CD8-positive, alpha-beta memory T cell (primary cell): ENCODE measurements at regions not wholly inside any gene's neighbourhood (a gene's known extent, or its start where the extent isn't known, plus 50 kb on each side); places are given as distances from the start of the nearest gene placed in this dataset.

Experiments used
- CTCF ChIA-PET: fragments of 350-600 bp; sonication (Branson Sonifier 250); formaldehyde crosslinking; loops from one replicate; lab custom pipeline; 2021; ENCODE audit warnings: antibody characterized with exemption; lab: Charles Lee
- POLR2A ChIA-PET: fragments of 350-600 bp; sonication (Branson Sonifier 250); formaldehyde crosslinking; loops from one replicate; lab custom pipeline; 2021; ENCODE audit warnings: antibody characterized with exemption; lab: Charles Lee
- DNase-seq, 5 donors: peaks; one replicate each; pipeline versions ENCODE4 v3.0.0 to v3.0.0-alpha.2; 2020 to 2022; ENCODE audit warnings: mixed read lengths in 1 of 5
- H3K27ac ChIP-seq: one replicate; pipeline ENCODE4 v1.7.0; 2013; ENCODE audit warnings: low read depth, mild to moderate bottlenecking, low read length, moderate library complexity
- H3K27me3 ChIP-seq: 2 replicates; pipeline ENCODE4 v1.7.0; 2013; ENCODE audit warnings: low read length, mild to moderate bottlenecking; ENCODE audit not compliant: insufficient read depth, poor library complexity, severe bottlenecking
- H3K36me3 ChIP-seq: 2 replicates; pipeline ENCODE4 v1.7.0; 2013; ENCODE audit warnings: mild to moderate bottlenecking, low read length, moderate library complexity; ENCODE audit not compliant: insufficient read depth
- H3K4me1 ChIP-seq: 2 replicates; pipeline ENCODE4 v1.7.0; 2013; ENCODE audit warnings: mild to moderate bottlenecking, low read length, moderate library complexity; ENCODE audit not compliant: insufficient read depth
- H3K4me3 ChIP-seq: 2 replicates; pipeline ENCODE4 v1.7.0; 2013; ENCODE audit warnings: mild to moderate bottlenecking, low read length
- H3K9me3 ChIP-seq: 2 replicates; pipeline ENCODE4 v1.7.0; 2013; ENCODE audit warnings: mild to moderate bottlenecking, low read length
- H3K27ac Mint-ChIP-seq, 8 donors: one replicate each; pipeline ENCODE4 v1.8.0; 2020 to 2021; ENCODE audit warnings: mixed read lengths in 8 of 8, mild to moderate bottlenecking in 6 of 8, inconsistent platforms in 3 of 8, moderate library complexity in 3 of 8
- H3K27me3 Mint-ChIP-seq, 2 donors: one replicate each; pipeline ENCODE4 v1.8.0; 2020 to 2021; ENCODE audit warnings: mixed read lengths in 2 of 2, mild to moderate bottlenecking in 1 of 2, moderate library complexity in 1 of 2
- H3K36me3 Mint-ChIP-seq, 3 donors: one replicate each; pipeline ENCODE4 v1.8.0; 2020 to 2021; ENCODE audit warnings: mixed read lengths in 3 of 3, inconsistent platforms in 1 of 3, mild to moderate bottlenecking in 1 of 3
- H3K4me1 Mint-ChIP-seq, 3 donors: one replicate each; pipeline ENCODE4 v1.8.0; 2020 to 2021; ENCODE audit warnings: mixed read lengths in 3 of 3, inconsistent platforms in 1 of 3, mild to moderate bottlenecking in 1 of 3
- H3K4me3 Mint-ChIP-seq, 7 donors: one replicate each; pipeline ENCODE4 v1.8.0; 2020 to 2021; ENCODE audit warnings: mixed read lengths in 7 of 7, mild to moderate bottlenecking in 6 of 7, moderate library complexity in 4 of 7, inconsistent platforms in 2 of 7
- H3K9me3 Mint-ChIP-seq, 5 donors: one replicate each; pipeline ENCODE4 v1.8.0; 2020 to 2022; ENCODE audit warnings: mixed read lengths in 5 of 5, mild to moderate bottlenecking in 3 of 5, moderate library complexity in 2 of 5, inconsistent platforms in 1 of 5

- peak overlapping the region in 1 of 7 donors; percentile 2 for H3K4me3 Mint-ChIP-seq
- Histone ChIP-seq H3K4me3 (no peak overlapping the region), H3K36me3 (no peaks in the 10 kb centered on the region), H3K27me3 (no peaks in the 10 kb centered on the region), H3K27ac (no peak overlapping the region), H3K4me1 (no peaks in the 10 kb centered on the region), H3K9me3 (no peaks in the 10 kb centered on the region)
- ChIA-PET CTCF (no interaction called here), POLR2A (no interaction called here)
- H3K27me3 Mint-ChIP-seq: no peaks in the 10 kb centered on the region
- no peaks in the 10 kb centered on the region for H3K36me3 Mint-ChIP-seq
- no peak for DNase-seq
- H3K9me3 Mint-ChIP-seq: peaks cover 0 to 11% (median 0%) of the 10 kb centered on the region in 5 donors
- no peak overlapping the region for H3K27ac Mint-ChIP-seq
- H3K4me1 Mint-ChIP-seq: no peaks in the 10 kb centered on the region
Observed at GRCh38 chr3:22962244-22962643, 240.9 kb upstream of the UBE2E2 start.

- Mint-ChIP-seq H3K27me3 (no peaks in the 10 kb centered on the region), H3K9me3 (peaks cover 0 to 16% (median 3%) of the 10 kb centered on the region in 5 donors), H3K4me1 (no peaks in the 10 kb centered on the region), H3K27ac (no peak overlapping the region), H3K36me3 (no peaks in the 10 kb centered on the region), H3K4me3 (no peak overlapping the region)
- no peaks in the 10 kb centered on the region for H3K9me3 ChIP-seq
- no peak overlapping the region for H3K4me3 ChIP-seq
- H3K4me1 ChIP-seq: no peaks in the 10 kb centered on the region
- ChIA-PET CTCF (no interaction called here), POLR2A (no interaction called here)
- H3K27ac ChIP-seq: no peak overlapping the region
- H3K27me3 ChIP-seq: no peaks in the 10 kb centered on the region
- H3K36me3 ChIP-seq: no peaks in the 10 kb centered on the region
- DNase-seq: no peak
Observed at GRCh38 chr3:22966349-22966748, 236.8 kb upstream of the UBE2E2 start.

- CTCF ChIA-PET: no interaction called here
- H3K4me3 Mint-ChIP-seq: no peak overlapping the region
- peaks cover 0 to 10% (median 2%) of the 10 kb centered on the region in 5 donors for H3K9me3 Mint-ChIP-seq
- H3K27ac ChIP-seq: no peak overlapping the region
- H3K36me3 Mint-ChIP-seq: no peaks in the 10 kb centered on the region
- no peaks in the 10 kb centered on the region for H3K4me1 Mint-ChIP-seq
- POLR2A ChIA-PET: no interaction called here
- H3K27me3 ChIP-seq: no peaks in the 10 kb centered on the region
- H3K9me3 ChIP-seq: no peaks in the 10 kb centered on the region
- H3K36me3 ChIP-seq: no peaks in the 10 kb centered on the region
- no peak overlapping the region for H3K4me3 ChIP-seq
- H3K27me3 Mint-ChIP-seq: no peaks in the 10 kb centered on the region
- no peak overlapping the region for H3K27ac Mint-ChIP-seq
- no peak for DNase-seq
- no peaks in the 10 kb centered on the region for H3K4me1 ChIP-seq
Observed at GRCh38 chr3:22969276-22969675, 233.9 kb upstream of the UBE2E2 start.

GRCh38 chr3:22971497-22971896 lies 231.6 kb upstream of the UBE2E2 start:
- Histone ChIP-seq H3K27ac (no peak overlapping the region), H3K36me3 (no peaks in the 10 kb centered on the region), H3K4me1 (no peaks in the 10 kb centered on the region), H3K9me3 (no peaks in the 10 kb centered on the region), H3K4me3 (no peak overlapping the region), H3K27me3 (no peaks in the 10 kb centered on the region)
- H3K9me3 Mint-ChIP-seq: peaks cover 0 to 12% (median 2%) of the 10 kb centered on the region in 5 donors
- H3K36me3 Mint-ChIP-seq: no peaks in the 10 kb centered on the region
- no peaks in the 10 kb centered on the region for H3K4me1 Mint-ChIP-seq
- H3K27ac Mint-ChIP-seq: no peak overlapping the region
- ChIA-PET POLR2A (no interaction called here), CTCF (no interaction called here)
- DNase-seq: no peak
- no peaks in the 10 kb centered on the region for H3K27me3 Mint-ChIP-seq
- H3K4me3 Mint-ChIP-seq: no peak overlapping the region

- ChIA-PET CTCF (no interaction called here), POLR2A (no interaction called here)
- Histone ChIP-seq H3K4me3 (no peak overlapping the region), H3K4me1 (no peaks in the 10 kb centered on the region), H3K9me3 (no peaks in the 10 kb centered on the region), H3K36me3 (no peaks in the 10 kb centered on the region), H3K27ac (no peak overlapping the region), H3K27me3 (no peaks in the 10 kb centered on the region)
- H3K9me3 Mint-ChIP-seq: peaks cover 0 to 5% (median 2%) of the 10 kb centered on the region in 5 donors
- no peaks in the 10 kb centered on the region for H3K36me3 Mint-ChIP-seq
- H3K4me1 Mint-ChIP-seq: peaks cover 0 to 1% (median 0%) of the 10 kb centered on the region in 3 donors
- no peak overlapping the region for H3K4me3 Mint-ChIP-seq
- no peaks in the 10 kb centered on the region for H3K27me3 Mint-ChIP-seq
- H3K27ac Mint-ChIP-seq: no peak overlapping the region
- no peak for DNase-seq
Observed at GRCh38 chr3:22977042-22977441, 226.1 kb upstream of the UBE2E2 start.

- DNase-seq: no peak
- ChIA-PET CTCF (no interaction called here), POLR2A (no interaction called here)
- Histone ChIP-seq H3K9me3 (no peaks in the 10 kb centered on the region), H3K36me3 (no peaks in the 10 kb centered on the region), H3K27ac (no peak overlapping the region), H3K4me3 (no peak overlapping the region), H3K4me1 (no peaks in the 10 kb centered on the region), H3K27me3 (no peaks in the 10 kb centered on the region)
- Mint-ChIP-seq H3K4me3 (no peak overlapping the region), H3K27ac (no peak overlapping the region), H3K27me3 (no peaks in the 10 kb centered on the region), H3K9me3 (peaks cover 0 to 6% (median 2%) of the 10 kb centered on the region in 5 donors), H3K36me3 (no peaks in the 10 kb centered on the region), H3K4me1 (peaks cover 0 to 1% (median 0%) of the 10 kb centered on the region in 3 donors)
Observed at GRCh38 chr3:22977650-22978289, 225.4 kb upstream of the UBE2E2 start.

- CTCF ChIA-PET: no interaction called here
- Mint-ChIP-seq H3K4me3 (no peak overlapping the region), H3K4me1 (peaks cover 0 to 1% (median 0%) of the 10 kb centered on the region in 3 donors)
Observed at GRCh38 chr3:22979581-22979980, 223.5 kb upstream of the UBE2E2 start.

GRCh38 chr3:22980346-22980745 lies 222.8 kb upstream of the UBE2E2 start:
- no peak for DNase-seq
- H3K27me3 ChIP-seq: no peaks in the 10 kb centered on the region
- no peak overlapping the region for H3K27ac ChIP-seq
- H3K4me3 Mint-ChIP-seq: no peak overlapping the region
- no peaks in the 10 kb centered on the region for H3K36me3 ChIP-seq
- peaks cover 0 to 17% (median 0%) of the 10 kb centered on the region in 5 donors for H3K9me3 Mint-ChIP-seq
- H3K27me3 Mint-ChIP-seq: no peaks in the 10 kb centered on the region
- no peak overlapping the region for H3K27ac Mint-ChIP-seq
- H3K4me1 ChIP-seq: no peaks in the 10 kb centered on the region
- no peak overlapping the region for H3K4me3 ChIP-seq
- H3K4me1 Mint-ChIP-seq: peaks cover 0 to 1% (median 0%) of the 10 kb centered on the region in 3 donors
- POLR2A ChIA-PET: no interaction called here
- CTCF ChIA-PET: no interaction called here
- H3K36me3 Mint-ChIP-seq: no peaks in the 10 kb centered on the region
- no peaks in the 10 kb centered on the region for H3K9me3 ChIP-seq

More at GRCh38 chr3:22979581-22979980, 223.5 kb upstream of the UBE2E2 start:
- Mint-ChIP-seq H3K27ac (no peak overlapping the region), H3K27me3 (no peaks in the 10 kb centered on the region), H3K36me3 (no peaks in the 10 kb centered on the region), H3K9me3 (peaks cover 0 to 15% (median under 1%) of the 10 kb centered on the region in 5 donors)
- H3K4me3 ChIP-seq: no peak overlapping the region
- POLR2A ChIA-PET: no interaction called here
- no peaks in the 10 kb centered on the region for H3K27me3 ChIP-seq
- no peaks in the 10 kb centered on the region for H3K36me3 ChIP-seq
- DNase-seq: no peak
- no peaks in the 10 kb centered on the region for H3K4me1 ChIP-seq
- H3K27ac ChIP-seq: no peak overlapping the region
- H3K9me3 ChIP-seq: no peaks in the 10 kb centered on the region
